Occipital lobe (tissue), 1 donor: ENCODE measurements at regions not wholly inside any gene's neighbourhood (a gene's known extent, or its start where the extent isn't known, plus 50 kb on each side); places are given as distances from the start of the nearest gene placed in this dataset.
"Not testable (repeated sequence)": the region's sequence is repeated elsewhere in the genome, so short reads cannot be mapped to it uniquely, and the experiment has no call there.

Experiments
- DNase-seq: peaks from one replicate; lab custom pipeline; 2025; lab: John Stamatoyannopoulos, UW

DNA sequence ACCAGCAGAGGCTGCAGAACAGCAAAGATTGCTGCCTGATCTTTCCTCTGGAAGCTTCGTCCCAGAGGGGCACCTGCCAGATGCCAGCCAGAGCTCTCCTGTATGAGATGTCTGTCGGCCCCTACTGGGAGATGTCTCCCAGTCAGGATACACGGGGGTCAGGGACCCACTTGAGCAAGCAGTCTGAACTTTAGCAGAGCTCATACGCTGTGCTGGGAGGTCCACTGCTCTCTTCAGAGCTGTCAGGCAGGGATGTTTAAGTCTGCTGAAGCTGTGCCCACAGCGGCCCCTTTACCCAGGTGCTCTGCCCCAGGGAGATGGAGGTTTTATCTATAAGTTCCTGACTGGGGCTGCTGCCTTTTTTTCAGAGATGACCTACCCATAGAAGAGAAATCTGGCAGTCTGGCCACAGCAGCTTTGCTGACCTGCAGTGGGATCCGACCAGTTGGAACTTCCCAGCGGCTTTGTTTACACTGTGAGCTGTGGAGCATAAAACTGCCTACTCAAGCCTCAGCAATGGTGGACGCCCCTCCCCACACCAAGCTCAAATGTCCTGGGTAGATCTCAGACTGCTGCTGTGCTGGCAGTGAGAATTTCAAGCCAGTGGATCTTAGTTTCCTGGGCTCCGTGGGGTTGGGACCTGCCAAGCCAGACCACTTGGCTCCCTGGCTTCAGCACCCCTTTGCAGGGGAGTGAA is 613.9 kb downstream of the HTR1B start:
- not testable (repeated sequence) for DNase-seq

DNA sequence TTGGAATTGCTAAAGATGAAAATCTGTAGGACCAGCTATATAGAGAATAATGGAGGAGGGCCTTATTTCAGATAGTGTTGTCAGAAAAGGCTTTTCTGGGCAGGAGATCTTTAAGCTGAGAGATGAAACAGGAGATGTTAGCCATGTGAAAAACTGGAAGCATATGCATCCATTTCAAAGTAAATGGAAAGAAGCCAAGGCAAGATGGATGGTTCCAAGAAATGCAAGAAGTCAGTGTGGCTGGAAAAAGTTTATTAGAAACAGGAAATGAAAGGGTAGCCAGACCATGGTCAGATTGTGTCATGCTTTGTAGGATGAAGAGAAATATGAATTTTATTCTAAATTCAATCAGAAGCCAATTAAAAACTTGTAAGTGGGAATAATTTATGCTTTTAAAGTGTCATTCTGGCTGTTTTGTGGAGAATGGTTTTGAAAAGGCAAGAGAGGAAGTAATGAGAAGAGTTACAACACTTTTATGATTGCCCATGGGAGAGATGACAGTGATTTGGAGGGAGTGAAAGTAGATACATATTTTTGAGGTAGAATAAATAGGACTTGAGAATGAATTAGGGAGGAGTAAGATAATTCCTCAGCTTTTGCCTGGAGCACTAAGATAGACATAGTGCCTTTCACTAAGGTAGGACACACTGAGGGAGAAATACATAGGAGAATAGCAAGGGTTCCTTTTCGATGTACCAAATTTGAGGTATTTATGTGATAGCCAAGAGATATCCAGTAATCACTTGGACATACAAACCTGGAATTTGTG is 620.1 kb downstream of the HTR1B start:
- no peak for DNase-seq

DNA sequence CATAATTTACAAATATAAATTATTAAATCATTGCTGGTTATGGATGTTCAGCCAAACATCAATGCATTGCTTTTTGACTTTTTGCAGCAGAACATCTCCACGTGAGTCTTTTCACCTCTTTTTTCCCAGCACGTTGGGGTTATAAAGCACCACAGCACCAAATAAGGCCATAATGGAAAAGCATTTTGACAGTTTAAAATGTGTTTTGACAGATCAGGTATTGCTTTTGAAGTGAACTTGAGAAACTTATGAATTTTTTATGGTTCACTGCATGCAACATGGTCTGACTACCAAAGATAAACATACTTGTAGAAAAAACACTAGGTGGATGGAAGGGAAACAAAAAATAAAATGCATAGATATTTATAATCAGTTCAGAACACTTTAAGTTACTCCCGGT is 622.4 kb downstream of the HTR1B start:
- no peak for DNase-seq

DNA sequence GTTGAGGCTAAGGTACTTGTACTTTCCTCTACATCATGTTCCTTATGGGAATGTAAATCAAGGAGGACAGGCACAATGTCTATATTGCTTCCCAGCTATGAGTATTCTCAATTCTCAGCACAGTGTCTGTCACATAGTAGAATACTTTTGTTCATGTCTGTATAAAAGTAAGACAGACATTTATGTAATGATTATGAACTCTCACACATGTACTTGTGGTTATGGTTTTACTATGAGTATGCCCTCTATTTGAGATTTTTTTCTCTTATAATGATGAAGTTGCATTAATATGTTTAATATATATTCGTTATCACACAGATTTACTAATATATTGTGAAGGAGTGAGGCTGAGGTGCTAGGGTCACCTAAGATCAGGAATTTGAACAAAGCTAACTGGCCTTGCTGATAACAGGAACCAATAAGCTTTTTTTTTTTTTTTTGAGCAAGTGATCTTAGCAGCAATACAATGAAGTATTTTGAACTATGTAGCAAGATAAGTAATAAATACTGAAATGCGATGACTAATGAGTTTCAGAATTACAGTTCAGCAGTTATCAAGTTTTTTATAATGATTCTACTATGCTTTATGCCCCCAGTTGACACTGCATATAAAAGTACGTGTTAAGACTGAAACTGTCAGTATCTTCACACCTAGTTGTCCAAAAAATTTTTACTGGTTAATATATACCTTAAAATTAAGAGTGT is 623.1 kb downstream of the HTR1B start:
- no peak for DNase-seq

DNA sequence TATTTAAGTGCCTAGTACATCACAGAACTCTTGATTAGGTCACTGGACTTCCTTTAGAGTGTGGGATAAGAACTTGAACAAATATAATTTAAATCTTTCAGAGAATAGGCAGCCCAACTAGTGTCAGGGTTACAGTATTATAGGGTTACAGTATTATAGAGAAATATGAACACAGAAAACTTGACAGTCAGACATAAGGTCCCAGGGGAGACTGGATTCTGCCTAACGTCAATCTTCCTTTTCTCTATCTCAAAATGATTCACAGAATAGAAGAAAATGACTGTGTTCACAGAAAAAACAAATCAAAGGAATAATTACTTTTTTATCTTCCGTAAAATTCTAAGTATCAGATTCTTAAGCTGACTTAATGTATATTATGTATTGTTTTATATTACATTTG is 623.8 kb downstream of the HTR1B start:
- DNase-seq = no peak

DNA sequence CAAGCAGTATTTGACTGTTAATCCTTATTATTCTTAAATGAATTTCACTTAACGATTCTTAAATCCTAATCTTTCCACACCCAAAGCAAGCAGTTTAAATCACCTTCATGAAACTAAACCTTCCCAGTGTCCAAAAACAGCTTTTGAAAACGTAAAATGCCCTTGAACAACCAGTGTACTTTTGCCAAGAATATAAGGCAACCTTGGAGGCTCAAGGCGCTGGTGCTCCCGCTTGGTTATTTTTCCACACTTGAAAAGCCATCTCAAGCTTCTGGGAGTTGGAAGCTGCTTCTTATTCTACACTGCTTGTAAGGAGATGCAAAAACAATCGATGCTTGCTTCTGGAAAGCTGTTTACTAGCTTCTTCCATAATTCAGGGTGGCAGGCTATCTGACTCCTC is 625.7 kb downstream of the HTR1B start:
- no peak for DNase-seq

DNA sequence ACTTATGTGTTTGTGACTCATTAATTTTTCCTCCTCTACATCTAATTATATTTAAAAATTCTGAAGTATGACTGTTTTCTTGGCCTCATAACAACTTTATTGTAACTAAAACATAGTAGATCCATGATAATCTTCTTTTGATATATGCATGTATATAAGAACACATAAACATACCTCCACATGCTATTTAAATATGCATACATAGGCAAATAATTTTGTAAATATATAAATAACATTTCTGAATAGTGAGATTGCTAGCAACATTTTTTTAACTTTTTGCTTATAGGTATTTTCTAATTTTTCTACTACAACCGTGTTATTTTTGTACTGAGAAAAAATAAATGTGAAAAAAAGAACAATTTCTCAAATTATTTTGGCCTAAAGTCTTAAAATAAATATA is 627.6 kb downstream of the HTR1B start:
- no peak for DNase-seq

DNA sequence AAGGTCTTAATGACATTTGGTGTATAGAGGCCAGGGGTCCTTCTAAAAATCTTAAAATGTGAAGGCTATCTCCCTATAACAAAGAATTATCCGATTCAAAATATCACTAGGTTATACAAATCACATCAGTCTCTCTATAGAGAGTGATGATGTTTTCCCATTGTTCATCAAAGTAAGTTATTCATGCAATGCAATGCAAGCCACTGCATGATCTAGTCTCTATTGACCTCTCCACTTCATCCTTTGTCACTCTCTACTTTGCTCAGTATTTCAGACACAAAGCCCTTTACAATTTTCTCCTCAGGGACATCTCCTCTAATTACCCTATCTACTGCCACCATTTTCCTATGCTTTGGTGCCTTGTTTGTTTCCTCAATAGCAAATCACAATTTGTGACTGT is 628.0 kb downstream of the HTR1B start:
- DNase-seq = no peak

DNA sequence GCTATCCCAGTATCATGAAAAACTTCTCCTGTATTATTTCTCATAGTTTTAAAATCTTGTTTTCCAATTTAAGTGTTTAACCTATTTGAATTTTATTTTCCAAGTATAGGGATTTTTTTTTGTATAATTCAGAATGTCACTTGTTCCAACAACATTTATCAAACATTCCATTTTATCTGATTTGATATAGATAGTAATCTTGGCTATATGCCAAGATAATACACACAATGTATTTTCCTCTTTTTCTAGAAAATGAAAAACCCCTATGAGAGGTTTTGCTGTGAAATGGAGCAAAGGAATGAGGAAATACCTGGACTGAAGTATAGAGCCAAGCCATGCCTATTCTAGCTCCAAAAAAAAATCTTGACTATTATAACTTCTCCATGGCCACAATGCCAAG is 628.9 kb downstream of the HTR1B start:
- no peak for DNase-seq

DNA sequence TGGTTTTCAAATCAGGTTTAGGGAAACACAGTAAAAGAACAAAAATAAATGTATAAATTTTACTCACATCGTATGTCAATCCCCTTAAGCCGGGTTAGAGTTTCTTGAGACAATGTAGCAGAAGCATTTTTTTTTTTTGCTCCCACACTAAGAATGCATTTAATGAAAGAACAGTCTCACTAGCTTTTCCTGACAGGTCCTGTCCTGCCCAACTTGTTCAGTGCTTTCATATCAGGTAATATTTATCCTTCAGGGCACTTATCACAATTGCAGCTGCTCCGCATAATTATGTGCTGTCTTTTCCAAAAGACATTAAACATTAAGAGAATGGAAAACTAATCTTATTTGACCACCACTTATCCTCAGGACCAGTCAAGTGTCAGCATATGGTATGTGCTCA is 632.0 kb downstream of the HTR1B start:
- DNase-seq = no peak

DNA sequence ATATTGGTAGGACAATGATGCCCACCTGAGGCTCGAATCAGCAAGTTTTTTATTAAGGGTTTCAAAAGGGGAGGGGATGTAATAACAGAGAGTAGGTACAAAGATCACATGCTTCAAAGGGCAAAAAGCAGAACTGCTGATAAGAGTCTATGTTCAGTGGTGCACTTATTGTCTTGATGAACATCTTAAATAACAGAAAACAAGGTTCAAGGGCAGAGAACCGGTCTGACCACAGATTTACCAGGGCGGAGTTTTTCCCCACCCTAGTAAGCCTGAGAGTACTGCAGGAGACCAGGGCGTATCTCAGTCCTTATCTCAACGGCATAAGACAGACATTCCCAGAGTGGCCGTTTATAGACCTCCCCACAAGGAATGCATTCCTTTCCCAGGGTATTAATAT is 639.7 kb downstream of the HTR1B start:
- not testable (repeated sequence) for DNase-seq

DNA sequence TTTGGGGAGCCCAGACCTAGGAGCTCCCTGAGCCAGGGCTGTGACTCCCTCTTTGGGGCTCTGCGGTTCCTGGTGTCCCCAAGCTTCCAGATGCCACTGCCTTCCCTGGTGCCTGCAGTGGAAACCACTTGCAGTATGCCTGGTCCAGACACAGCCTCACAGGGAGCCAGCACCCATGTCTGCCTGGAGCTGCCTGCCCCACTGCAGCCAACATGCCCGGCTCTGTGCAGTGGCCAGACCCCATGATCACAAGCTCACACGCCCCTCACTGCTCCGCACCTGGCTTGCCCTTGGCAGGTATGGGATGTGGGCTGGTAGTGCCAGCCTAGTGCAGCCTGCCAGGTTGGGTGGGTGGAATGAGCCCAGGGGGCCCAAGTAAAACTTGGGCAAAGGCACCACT is 644.8 kb downstream of the HTR1B start:
- no peak for DNase-seq

DNA sequence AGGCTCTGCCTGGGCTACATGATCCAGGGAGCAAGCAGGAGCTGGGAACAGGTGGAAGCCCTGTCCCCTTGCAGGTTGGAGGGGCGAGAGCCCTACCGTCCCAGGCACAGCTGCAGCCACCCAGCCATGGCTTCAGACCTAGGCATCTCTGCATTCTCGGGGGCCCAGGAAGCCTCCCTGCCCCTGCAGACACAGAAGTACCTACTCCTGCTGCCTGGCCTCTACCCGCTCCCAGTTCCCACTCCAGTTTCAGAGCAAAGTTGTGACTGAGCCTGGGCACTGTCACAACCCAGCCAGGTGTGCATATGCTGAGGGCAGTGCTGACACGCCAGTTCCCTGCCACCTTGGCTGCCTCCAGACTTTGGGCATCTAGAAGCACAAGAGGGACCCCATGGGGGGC is 645.9 kb downstream of the HTR1B start:
- DNase-seq = no peak

DNA sequence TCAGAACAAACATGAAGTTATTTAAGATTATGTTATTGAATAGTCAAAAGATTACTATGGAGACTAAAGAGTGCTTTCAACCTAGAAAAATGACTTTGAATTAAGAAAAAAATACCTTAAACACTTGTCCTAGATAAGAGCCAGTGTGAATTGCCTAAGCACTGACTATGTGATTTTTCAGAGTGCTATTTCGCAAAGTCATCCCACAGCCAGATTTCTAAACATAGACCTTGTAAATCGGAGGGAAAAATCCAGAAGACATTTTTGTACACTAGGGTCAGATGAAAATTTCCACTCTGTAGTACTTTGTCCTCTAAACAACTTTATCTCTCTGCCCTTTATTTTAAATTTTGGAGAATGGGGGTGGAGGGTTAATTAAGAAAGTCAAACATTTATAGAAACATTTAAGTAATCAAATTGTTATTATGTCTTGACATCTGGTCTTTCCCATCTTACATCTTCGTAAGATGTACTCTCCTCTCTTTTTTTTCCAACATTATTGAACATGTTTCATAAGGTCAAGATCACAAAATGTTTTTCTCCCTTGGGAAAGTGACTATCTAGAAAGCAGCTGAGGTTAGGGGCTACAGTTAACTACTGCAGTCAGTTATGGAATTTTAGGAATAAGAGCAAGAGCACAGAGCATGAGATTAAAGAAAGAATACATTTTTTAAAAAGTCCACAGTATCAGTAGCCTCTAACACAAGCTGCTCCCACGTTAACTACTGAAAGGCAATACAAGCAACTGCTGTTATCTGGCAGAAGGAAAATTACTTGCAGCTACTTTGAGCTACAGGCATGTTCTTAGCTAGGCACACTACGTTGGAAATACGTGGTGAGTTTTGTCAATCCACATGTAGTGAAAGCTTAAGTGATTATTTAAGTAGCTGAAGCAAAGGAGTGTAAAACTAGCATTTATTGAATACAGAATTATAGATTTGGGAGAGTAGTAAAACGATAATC is 648.5 kb downstream of the HTR1B start:
- DNase-seq = no peak

DNA sequence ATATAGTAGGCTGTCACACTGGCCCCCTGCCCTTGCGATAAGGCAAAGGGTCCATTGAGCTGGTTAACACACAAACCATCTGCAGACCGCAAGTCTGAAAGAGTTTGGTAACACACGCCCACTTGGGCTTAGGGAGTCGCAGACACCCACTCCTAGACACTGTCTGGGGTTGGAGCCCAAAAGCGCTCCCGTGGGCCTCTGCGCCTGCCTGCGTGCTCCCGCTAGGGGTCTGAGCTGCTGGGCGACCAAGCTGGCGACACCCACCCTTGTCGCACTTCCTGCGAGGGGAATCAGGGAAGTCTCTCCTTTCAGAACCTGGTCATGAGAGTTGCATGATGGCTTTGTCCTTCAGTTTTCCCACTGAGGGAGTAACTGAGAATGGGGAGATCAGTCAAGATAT is 653.0 kb downstream of the HTR1B start:
- DNase-seq = no peak

DNA sequence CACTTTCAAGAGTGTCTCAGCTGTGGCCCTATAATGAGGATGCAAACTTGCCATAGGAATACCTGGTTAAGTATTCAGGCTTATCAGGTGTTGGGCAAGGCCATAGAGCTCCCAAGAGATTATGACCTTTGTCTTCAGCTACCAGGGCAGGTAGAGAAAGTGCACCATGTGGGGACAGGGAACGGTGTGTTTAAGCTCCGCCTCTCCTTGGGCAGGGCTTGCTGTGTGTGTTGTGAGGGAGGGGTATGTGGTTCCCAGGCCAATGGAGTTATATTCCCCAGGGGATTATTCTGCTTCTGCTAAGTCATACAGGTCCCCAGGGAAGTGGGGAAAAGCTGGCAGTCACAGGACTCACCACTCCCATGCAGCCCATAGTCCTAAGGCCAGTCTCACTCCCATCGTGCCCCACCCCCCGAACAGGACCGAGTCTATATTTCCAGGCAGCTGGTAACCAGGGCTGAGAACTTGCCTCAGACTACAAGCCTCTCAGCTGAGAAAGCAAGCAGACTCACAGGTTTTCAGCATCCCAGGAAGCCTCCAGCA is 660.2 kb downstream of the HTR1B start:
- DNase-seq = no peak

DNA sequence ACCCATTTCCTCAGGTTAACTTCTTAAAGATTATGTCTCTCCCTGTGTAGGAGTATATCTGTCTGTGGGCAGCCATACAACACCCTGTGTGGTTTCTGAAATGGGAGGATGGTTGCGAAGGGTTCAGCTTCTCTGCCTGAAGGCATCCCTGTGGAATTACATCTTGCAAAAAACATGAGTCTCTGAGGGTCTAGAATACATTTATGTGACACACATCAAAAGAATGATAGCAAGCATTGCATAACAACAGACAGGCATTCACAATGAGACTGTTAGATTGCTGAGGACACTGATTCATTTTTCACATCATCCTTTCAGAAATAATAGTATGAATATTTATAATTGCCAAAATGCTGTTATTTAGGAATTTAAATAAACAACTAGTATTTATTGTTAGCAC is 670.9 kb downstream of the HTR1B start:
- DNase-seq = no peak

DNA sequence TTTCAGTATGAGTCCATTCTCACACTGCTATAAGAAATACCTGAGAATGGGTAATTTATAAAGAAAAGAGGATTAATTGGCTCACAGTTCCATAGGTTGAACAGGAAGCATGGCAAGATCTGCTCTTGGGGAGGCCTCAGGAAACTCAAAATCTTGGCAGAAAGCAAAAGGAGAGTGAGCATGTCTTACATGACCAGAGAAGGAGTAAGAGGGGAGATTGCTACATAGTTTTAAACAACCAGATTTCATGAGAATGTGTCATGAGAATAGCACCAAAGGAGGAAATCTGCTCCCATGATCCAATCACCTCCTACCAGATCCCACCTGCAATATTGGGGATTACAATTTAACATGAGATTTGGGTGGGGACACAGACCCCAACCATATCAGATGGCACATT is 672.4 kb downstream of the HTR1B start:
- DNase-seq = no peak

DNA sequence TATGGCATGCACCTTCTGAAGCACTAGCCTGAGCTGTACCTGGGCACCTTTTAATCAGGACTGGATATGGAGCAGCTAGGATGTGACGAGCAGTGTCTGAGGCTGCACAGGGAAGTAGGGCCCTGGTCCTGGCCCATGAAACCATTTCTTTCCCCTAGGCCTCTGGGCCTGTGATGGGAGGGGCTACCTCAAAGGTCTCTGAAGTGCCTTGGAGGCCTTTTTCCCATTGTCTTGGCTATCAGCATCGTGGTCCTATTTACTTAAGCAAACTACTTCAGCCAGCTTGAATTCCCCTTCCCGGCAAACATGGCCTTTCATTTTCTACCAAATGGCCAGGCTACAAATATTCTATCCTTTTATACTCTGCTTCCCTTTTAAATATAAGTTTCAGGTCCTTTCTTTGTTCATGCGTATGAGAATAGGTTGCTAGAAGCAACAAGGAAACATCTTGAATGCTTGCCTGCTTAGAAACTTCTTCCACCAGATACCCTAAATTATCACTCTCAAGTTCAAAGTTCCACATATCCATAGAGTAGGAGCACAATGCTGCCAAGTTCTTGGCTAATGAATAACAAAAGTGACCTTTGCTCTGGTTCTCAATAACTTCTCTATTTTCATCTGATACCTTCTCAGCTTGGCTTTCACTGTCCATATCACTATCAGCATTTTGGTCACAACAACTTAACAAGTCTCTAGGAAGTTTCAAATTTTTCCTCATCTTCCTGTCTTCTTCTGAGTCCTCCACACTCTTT is 673.1 kb downstream of the HTR1B start:
- no peak for DNase-seq

DNA sequence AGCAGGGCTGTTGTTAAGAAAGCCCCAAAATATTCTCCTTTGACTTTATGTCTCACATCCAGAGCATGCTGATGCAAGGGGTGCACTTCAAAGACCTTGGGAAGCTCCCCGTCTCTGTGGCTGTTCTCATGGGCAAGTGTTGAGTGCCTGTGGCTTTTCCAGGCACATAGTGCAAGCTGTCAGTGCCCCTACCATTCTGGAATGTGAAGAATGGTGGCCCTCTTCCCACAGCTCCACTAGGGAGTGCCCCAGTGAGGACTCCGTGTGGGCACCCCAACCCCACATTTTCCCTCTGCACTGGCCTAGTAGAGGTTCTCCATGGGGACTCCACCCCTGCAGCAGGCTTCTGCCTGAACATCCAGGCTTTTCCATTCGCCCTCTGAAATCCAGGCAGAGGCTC is 673.7 kb downstream of the HTR1B start:
- DNase-seq = no peak

DNA sequence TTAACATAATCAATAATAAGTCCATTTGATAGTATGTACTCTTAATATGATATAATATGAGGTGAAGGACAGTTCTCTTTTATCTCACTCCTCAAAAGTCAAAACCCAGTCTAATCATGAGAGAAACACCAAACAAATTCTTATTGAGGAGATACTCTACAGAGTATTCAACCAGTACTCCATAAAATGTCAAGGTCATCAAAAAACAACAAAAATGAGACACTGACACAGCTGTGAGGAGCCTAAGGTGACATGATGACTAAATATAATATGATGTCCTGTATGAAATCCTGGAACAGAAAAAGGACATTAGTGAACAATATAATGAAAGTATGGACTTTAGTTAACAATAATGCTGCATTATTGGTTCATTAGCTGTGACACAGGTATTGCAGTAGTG is 675.1 kb downstream of the HTR1B start:
- DNase-seq = no peak
